ENCODE measurements at regions not wholly inside any gene's neighbourhood (a gene's known extent, or its start where the extent isn't known, plus 50 kb on each side); places are given as distances from the start of the nearest gene placed in this dataset.

DNA sequence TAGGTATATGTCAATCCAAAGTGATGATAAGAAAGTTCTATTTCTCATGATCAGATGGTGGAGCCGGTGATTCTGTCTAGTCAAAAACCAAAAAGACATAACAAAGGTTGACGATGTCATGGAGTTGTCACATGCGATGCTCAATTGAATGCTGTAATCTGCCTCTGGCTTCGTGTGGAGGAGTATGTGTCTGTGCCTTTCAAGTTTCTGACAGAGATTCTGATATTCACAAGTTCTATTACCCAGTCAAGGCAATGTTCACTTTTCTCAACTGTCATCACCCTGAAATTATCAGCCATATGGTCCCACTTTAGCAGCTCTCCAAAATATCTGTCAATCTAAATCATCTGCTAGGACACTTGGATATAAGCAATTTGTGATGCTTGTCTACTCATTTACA lies 367.6 kb upstream of the PRR20A start:
- TF ChIP-seq, protein P1, sequence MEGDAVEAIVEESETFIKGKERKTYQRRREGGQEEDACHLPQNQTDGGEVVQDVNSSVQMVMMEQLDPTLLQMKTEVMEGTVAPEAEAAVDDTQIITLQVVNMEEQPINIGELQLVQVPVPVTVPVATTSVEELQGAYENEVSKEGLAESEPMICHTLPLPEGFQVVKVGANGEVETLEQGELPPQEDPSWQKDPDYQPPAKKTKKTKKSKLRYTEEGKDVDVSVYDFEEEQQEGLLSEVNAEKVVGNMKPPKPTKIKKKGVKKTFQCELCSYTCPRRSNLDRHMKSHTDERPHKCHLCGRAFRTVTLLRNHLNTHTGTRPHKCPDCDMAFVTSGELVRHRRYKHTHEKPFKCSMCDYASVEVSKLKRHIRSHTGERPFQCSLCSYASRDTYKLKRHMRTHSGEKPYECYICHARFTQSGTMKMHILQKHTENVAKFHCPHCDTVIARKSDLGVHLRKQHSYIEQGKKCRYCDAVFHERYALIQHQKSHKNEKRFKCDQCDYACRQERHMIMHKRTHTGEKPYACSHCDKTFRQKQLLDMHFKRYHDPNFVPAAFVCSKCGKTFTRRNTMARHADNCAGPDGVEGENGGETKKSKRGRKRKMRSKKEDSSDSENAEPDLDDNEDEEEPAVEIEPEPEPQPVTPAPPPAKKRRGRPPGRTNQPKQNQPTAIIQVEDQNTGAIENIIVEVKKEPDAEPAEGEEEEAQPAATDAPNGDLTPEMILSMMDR (IDR thresholded peaks at IDR 0.05; ENCODE audit: control extremely low read depth in 1 of 3, insufficient read depth in 1 of 3, low read depth in 1 of 3, low read length in 3 of 3): no peak
- TF ChIP-seq BRCA1 (IDR thresholded peaks at IDR 0.05; ENCODE audit: low read depth, low read length) (no peak), POLR2AphosphoS5 (IDR thresholded peaks at IDR 0.05; ENCODE audit: low read depth, low read length) (no peak), ZNF274 (IDR thresholded peaks at IDR 0.05; ENCODE audit: borderline replicate concordance, extremely low read depth, low read length) (no peak), CHD2 (IDR thresholded peaks at IDR 0.05; ENCODE audit: low read length) (no peak), GABPA (IDR thresholded peaks at IDR 0.05; ENCODE audit: borderline replicate concordance, insufficient read depth, low read length) (no peak), CEBPB (IDR thresholded peaks at IDR 0.05; ENCODE audit: low read depth, low read length) (no peak), SP2 (IDR thresholded peaks at IDR 0.05; ENCODE audit: low read length) (no peak), KDM5A (IDR thresholded peaks at IDR 0.05; ENCODE audit: low read length) (no peak), EP300 (IDR thresholded peaks at IDR 0.05; ENCODE audit: borderline replicate concordance in 1 of 2, low read depth in 2 of 2, low read length in 2 of 2) (no peak), KDM1A (IDR thresholded peaks at IDR 0.05; ENCODE audit: borderline replicate concordance, low read length) (no peak)
- TF ChIP-seq, protein P2, sequence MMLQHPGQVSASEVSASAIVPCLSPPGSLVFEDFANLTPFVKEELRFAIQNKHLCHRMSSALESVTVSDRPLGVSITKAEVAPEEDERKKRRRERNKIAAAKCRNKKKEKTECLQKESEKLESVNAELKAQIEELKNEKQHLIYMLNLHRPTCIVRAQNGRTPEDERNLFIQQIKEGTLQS (IDR thresholded peaks at IDR 0.05; ENCODE audit: insufficient read depth, low read depth, low read length): no peak
- TF ChIP-seq, protein P3, sequence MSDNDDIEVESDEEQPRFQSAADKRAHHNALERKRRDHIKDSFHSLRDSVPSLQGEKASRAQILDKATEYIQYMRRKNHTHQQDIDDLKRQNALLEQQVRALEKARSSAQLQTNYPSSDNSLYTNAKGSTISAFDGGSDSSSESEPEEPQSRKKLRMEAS (IDR thresholded peaks at IDR 0.05): no peak
- TF ChIP-seq, protein P4, sequence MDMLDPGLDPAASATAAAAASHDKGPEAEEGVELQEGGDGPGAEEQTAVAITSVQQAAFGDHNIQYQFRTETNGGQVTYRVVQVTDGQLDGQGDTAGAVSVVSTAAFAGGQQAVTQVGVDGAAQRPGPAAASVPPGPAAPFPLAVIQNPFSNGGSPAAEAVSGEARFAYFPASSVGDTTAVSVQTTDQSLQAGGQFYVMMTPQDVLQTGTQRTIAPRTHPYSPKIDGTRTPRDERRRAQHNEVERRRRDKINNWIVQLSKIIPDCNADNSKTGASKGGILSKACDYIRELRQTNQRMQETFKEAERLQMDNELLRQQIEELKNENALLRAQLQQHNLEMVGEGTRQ (IDR thresholded peaks at IDR 0.05; ENCODE audit: low read length): no peak

Data from H1 (cell line).